Dermis microvascular lymphatic vessel endothelial cell (primary cell): ENCODE measurements at regions not wholly inside any gene's neighbourhood (a gene's known extent, or its start where the extent isn't known, plus 50 kb on each side); places are given as distances from the start of the nearest gene placed in this dataset.

Experiments
- DNase-seq, 2 donors: peaks; one replicate each; pipeline versions ENCODE4 v3.0.0 to v3.0.0-alpha.2; 2010; ENCODE audit warnings: low read depth in 2 of 2

DNA sequence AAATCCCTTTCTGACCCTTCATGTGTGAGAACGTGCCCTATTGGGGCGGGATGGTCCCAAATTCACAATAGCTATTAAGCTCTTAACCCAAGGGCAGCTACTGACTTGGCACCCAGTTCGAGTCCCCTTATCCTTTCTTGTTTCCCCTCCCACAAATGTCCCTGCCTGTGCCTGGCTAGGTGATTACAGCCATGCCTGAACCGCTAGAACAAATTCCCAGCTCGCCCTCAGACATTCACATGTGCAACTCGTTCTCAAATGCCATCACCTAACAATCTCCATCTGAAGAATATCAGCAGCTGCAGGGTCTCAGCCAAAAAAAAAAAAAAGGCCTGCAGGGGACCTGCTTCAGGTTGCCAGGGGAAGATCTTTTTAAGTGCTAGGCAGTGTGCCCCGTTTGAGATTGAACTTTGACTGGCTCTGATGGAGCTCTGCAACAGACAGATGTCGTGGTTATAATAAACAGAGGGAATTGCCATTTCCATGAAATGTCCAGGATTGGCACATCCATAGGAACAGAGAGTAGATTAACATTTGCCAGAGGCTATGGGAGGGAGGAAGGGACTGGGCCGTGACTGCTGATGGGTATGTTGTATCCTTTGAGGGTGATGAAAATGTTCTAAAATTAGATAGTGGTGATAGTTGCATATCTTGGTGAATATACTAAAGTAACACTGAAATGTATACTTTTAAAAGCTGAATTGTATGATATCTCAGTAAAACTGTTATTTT is 347.2 kb upstream of the WWC1 start:
- DNase-seq: no peak

DNA sequence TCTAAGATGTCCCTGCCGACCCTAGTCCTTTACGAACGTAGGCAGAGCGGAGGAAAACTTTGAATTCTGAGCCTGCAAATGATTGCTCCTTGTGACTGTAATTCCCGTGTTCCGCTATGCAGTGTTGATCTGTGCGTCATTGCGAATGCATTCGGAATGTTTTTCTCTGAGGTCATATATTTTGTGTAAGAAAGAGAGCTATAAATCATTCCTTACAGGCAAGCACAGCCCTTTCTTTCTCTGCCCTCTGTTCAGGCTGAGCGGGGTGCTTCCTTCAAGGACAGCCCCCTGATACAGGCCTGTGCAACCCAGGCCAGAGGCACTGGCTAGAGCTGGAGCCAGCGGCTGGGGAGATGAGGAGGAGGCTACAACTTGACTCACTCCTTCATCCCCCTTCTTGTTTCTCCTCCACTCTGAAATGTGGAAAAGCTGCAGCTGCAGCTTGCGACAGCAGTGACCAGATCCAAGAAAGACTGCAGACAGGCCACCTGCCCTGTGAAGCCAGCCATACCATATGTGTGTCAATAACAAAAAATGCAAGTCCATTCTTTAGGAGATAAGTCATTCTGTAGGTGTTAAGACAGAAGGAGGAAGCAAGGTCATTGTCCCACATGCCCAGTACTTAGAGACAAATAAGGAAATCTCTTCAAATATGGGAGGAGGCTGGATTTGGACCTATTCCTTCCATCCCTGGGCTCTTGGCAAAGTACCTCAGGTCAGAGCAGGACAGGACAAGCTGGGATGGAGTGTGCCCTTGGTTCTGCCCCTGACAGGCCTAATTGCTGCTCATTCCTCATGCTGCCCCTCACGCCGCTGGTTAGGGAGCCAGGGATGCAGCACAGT is 345.7 kb upstream of the WWC1 start:
- no peak for DNase-seq

DNA sequence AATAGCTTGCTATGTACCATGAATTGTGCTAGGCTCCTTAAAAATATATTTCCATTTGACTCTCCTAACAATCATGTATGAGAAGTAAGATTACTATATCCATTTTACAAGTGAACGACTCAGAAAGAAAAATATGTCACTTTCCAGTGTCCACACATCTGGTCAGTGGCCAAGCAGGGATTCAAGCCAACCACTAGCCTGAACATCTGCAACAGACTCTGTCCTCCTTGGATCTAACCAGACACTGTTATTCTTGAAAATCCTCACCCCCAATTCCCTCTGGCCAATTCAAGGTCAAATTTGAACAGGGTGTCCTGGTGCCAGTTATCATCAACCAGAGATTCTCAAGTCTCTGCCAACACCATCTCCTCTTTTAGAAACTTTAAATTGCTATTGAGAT is 344.1 kb upstream of the WWC1 start:
- DNase-seq: no peak

DNA sequence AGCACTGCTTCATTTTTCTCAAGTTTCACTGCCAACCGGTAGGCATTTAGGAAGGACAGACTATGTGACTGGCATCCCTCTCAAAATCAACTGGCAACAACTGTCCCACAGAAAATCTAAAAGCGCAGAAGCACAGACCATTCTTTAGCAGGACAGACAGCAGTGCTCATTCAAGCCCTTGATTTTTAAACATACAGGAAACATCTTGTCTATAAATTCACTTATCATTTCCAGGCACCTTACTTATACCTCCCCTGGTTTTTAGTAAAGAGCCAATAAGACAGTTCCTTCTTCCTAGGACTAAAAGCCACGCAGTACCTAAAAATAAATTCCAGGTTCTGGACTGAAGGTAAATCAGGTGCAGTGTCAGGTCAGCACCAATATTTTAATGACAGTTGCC is 343.2 kb upstream of the WWC1 start:
- no peak for DNase-seq

DNA sequence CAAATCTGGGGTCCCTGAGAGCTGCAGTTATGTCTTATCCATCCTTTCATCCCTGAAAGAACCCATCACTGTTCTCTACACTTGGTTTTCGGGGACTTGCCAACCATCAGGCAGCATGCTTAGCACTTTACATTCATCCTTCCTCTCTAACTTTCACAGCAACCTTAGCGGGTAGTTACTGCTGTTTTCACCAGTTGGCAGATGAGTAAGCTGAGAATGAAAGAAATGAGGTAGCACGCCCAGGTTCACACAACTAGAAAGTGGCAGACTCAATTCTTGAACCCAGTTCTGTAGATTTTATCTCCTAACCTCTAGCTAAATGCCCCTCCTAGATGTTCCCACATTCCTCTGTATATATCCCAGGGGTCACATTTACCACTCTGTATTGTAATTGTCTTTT is 342.0 kb upstream of the WWC1 start:
- DNase-seq: no peak

DNA sequence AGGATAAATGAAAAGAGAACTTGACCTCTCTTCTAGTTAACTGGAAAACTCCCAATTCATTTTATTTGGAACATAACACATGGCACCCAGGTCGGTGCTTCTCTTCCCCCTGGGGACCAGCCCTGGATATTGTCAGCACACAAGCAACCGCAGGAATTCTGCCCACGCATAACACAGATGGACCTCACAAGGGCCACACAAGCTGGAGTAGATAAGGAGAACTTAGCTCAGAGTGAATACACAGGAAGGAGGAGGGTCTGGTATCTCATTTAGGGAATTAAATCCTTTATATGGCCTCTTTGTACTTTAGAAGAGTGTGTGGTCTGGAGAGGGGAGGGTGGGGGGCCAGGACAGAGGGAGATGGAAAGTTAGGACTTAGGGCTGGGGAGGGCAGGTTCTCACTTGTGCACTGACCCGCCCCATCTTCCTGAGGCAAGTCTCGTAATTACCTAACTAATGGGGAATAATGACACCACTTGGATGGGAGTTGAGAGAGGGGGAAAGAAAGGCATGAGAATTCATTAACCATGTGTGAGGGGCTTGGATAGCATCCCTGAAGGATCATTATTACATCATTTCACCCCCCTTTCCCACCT is 341.2 kb upstream of the WWC1 start:
- DNase-seq: no peak

DNA sequence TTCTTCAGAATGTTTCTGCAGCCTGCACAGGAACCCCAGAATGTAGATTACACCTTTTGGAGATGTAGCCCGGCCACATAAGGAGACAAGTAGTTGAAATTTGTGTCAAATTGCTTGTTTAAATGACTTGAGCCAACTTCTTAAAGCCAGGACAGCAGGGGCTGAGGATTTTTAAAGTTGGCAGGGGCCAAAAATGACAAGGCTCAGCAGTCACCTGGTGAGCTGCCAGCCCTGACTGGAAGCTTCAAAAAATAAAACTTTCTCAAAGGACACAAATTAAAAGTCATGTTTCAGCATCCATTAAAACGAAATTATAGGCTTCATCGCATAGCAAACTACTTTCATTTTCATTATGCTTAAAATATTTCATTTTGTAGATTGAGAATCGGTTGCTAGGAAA is 340.3 kb upstream of the WWC1 start:
- DNase-seq: no peak

DNA sequence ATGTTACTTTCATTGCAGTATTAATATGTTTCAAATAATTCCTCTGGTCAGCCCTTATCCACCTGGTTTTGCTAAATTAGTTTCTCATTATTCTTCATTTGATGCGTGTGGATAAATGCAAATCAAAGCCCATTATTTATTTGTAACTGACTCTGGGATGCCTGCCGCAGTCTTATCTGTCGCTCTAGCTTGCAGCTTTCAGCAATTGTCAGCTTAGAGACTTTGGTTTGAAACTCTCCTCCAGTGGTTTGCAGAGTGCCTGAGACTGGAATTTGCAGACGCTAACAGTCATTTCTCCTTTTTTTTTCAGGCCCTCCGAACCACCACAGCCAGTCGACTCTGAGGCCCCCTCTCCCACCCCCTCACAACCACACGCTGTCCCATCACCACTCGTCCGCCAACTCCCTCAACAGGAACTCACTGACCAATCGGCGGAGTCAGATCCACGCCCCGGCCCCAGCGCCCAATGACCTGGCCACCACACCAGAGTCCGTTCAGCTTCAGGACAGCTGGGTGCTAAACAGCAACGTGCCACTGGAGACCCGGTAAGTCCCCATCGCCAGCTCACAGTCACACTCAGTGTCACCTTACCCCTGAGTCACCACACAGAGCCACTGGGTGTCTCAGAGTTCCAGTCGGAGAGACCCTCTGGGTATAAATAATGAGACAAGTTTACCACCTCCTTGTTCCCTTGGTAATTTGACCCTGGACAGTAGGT is 339.0 kb upstream of the WWC1 start:
- DNase-seq: no peak

DNA sequence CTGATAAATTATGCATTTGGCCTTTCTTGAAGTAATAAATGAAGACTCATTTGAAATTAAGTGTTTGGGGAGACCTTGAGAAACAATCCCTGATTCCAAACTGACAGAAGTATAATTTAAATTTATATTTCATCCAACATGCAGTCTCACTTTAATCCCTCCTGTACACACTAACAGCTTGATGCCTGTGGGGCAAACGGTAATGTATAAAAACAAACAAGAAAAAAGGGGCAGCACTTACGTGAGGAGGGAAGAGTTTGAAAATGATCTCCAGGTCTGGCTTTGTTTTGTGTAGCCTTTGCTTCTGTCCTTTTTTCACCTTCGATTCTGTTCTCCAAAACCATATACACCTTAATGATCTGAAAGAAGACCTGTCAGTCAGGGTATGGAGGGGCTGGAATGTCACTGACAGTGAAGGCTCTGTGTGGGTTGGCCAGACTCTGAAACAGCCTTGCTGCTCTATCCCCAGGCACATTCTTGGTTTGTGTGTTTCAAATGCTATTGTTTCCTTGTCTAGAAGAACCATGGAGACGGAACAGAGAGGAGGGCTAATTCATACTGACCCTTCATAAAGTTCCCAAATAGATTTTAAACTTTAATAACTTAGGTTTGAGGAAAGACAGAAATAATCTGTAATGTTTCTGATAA is 338.2 kb upstream of the WWC1 start:
- DNase-seq: no peak

DNA sequence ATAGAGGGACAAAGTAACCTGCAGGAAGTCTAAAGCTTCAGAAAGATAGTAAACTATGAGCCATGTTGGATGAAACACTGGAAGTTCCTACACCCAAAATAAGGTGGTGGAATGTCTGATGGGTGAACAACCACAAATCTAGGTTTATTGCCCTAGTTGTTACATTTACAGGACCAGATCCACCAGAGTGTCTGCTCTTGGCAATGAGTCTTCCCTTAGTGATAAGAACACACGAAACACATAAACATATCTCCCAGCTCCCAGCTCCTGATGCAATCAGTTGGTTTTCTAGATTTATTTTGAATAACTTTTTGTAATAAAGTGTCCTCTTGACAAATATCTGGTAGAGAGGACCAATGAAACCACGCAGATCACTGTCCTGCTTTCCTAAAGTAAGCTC is 329.7 kb upstream of the WWC1 start:
- no peak for DNase-seq

DNA sequence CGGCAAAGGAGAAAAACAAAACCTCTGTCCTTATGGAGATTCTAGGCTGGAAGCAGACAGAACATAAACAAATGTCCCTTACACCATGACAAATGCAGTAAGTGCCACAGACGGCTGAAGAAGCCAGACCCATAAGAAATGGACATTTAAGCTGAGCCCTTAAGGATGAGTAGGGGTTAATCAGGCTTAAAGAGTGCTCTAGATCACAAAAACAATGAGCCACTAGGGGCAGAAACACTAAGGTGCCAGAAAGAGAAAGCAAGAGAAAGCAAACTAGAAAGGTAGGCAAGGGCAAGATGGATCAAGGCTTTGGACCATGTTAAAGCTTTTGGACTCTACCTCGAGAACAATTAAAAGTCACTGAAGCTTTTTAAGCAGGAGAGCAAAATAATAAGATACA is 326.9 kb upstream of the WWC1 start:
- DNase-seq: no peak

DNA sequence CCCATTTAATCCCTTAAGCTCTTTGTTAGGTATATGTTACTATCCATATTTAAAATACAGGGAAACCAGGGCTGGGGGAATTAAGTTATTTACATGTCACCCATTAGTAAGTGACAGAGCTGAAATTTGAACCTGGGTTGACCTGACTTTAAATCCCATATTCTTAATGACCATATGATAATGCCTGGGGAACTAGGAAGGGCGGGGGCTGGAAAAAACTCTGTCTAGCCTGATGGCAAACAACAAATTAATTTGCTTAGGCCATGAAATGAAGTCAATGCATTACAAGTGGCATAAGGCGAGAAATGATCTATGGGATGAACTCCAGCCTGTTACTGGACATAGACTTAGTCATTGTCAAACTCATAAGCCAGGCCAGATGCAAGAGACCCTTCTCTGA is 325.7 kb upstream of the WWC1 start:
- DNase-seq: no peak

DNA sequence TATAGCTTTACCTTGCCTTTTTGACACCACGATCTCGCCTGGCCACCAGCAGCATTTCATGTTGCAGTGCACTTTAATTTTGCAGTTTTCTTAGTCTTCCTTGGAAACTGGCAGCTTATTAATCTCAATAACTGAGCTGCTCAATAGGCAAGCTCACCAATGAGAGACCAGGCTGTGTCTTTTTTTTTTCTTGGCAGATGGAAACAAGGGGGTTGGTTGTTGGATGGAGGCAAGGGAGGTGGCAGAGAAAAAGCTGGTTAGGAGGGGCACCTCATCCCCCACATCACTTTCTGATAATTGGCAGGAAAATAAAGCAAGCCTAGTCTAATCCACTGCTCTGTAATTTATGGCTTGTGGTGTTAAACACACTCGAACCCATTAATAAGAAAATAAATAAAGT is 324.5 kb upstream of the WWC1 start:
- DNase-seq: no peak

DNA sequence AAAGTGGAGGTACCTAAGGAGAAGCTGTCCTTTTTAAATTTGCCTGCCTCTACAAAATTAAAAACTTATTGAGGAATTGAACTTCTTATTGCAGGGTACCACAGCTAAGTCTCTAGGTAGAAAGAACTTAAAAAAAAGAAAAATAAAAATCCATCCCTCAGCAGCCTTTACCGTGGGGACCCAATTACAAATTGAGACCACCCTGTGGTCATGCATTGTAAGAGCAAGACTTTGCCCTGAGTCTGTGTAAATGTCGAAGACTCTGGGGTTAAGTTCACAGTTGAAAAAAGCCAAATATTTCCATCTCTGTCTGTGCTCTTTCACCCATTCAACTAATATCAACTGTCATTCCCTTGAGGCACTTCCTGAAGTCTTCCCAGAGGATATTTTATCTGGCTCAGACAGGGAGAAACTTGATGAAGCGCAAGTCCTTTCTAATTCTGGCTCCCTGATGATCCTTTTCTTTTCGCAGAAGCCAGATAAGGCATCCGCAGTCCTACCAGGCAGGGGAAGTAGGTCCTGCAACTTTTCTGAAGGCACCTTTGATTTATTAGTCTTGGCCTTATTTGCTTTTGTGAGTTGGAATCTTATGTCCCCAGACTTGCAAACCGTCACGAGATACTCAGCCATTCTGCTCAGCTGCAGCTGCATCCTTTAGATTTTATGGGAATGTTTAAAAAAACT is 323.8 kb upstream of the WWC1 start:
- DNase-seq: no peak

DNA sequence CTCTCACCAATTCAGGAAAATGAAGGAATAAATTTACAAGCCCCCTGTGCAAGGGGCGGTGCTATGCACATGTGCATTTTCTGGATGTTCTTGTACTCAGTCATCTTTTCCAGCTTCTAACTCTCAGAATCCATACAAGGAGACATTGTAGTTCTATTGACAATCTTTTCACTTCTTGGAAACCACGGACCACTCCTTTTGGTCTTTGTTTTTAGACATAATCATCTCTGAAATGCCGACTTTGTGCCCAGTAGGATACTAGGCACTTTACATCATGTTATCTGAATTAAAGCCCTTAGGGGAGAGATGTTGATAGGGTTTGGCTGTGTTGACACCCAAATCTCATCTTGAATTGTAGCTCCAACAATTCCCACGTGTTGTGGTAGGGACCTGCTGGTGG is 322.6 kb upstream of the WWC1 start:
- no peak for DNase-seq

DNA sequence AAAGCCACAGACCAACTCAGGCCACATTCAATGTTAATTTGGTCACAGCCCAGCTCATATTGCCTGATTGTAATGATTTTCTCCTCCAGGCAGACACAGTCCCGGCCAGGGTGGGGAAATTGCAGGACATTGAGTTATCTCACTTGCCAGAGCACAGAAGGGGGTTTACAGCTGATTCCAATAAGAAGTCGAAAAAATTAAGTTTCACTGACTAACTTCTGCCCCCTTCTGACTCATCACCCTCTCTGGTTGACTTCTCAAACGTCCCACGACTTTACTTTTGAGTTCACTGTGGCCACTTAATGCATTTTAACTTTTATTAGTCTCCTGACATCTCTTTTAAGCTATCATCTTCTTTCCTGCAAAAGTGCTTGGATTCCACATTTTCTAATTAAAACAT is 321.4 kb upstream of the WWC1 start:
- DNase-seq: no peak

DNA sequence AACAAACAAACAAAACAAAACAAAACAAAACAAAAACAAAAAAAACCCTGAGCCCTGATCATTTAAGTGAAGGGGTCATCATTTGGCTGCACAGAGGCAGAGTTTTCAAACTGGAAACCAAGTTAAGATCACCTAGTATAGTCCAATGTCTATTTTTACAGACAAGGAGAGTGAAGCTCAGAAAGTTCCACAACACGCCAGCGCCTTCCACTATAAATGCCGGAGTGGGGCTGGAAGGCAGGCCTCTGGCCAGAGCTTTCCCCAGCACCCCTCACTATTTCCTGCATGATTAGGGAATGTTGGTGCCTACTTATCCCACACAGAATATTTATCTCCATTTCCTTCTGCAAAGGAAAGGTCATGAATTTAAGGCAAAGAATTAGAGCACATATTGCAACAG is 319.7 kb upstream of the WWC1 start:
- no peak for DNase-seq

DNA sequence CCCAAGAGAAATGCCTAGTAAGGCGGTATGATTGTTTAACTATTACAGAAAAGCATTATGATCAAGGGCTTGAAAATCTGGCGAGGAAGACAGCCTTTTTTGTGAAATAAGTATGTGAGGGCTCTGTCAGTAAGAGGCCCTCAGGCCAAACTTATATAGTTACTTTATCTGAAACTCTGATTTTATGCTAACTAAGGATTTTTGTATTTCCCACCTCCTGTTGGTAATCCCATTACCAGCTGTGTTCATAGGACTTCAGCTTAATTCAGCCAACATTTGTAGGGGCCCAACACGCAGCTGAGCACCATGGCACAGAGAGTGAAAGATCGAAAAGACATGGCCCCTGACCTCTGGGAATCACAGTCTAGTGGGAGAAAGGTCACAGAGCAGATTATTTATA is 318.3 kb upstream of the WWC1 start:
- DNase-seq: no peak

DNA sequence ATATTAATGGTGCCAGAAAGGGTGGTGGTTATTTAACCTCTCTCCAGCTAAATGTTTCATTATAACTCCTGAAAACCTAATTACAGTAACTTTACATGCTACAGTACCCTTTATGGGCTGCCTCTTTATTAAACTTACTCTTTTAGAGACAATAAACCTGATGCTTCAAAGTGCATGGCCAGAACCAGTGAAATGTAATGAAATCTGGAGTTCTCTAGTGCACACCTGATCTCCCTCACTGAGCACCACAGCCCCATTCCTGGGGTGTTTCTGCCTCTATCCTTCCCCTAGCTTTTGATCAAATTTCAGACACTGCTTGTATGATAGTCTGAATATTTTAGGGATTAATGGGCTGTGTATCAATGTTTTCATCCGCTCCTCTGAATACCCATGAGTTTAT is 306.5 kb upstream of the WWC1 start:
- DNase-seq: no peak

DNA sequence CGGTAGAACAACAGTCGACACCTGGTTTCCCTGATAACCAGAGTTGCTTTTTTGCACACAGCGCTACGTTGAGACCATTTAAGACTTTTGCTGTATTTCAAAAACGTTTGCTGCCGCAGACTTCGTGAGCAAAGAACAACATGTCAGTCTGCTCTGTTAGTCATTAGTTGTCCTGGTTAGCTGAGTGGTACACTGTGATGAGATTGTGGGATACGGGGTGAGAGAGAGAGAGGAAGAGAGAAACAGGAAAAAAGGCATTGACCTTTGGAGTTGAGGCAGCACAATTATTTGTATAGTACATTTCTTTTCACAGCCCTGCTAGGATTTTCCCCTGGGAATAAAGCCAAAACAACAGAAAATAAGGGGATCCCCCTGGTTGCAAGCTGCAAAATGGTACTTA is 306.1 kb upstream of the WWC1 start:
- no peak for DNase-seq
